T-helper 2 cell treated with Interferon-gamma antibody and Interleukin-4, amounts not matched to agents 5 μg/mL and 100 μg/mL, for 36 hours (primary cell): ENCODE measurements at regions not wholly inside any gene's neighbourhood (a gene's known extent, or its start where the extent isn't known, plus 50 kb on each side); places are given as distances from the start of the nearest gene placed in this dataset.

Experiments used
- DNase-seq: peaks from one replicate; pipeline ENCODE4 v3.0.0; 2021; ENCODE audit warnings: low spot score
- H3K27ac Mint-ChIP-seq: one replicate; pipeline ENCODE4 v1.8.0; 2021; ENCODE audit warnings: mild to moderate bottlenecking, mixed read lengths
- H3K27me3 Mint-ChIP-seq: one replicate; pipeline ENCODE4 v1.8.0; 2021; ENCODE audit warnings: low read depth, mixed read lengths
- H3K36me3 Mint-ChIP-seq: one replicate; pipeline ENCODE4 v1.8.0; 2021; ENCODE audit warnings: low read depth, mixed read lengths
- H3K4me1 Mint-ChIP-seq: one replicate; pipeline ENCODE4 v1.8.0; 2021; ENCODE audit warnings: low read depth, mixed read lengths
- H3K4me3 Mint-ChIP-seq: one replicate; pipeline ENCODE4 v1.8.0; 2022; ENCODE audit warnings: mild to moderate bottlenecking, moderate library complexity, mixed read lengths
- H3K9me3 Mint-ChIP-seq: one replicate; pipeline ENCODE4 v1.8.0; 2021; ENCODE audit warnings: mixed read lengths

DNA sequence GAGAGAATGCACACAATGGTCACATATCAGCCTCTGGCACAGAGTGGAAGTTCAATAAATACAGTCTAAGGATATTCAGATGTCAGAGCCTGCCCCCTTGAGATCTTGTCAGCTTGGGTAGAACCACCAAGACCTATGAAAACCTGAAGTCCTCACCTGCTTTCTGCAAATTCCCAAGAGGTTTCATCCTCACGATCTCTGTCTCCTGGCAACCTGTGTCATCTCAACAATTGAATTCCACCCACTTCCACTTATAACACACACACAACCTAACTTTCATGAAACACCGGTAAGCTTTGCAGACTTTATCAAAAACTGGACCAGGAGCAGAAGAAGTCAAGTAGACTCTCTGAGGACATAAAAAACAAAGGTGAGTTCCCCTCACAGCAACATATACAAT, 151.6 kb upstream of the SLC30A5 start:
- DNase-seq = no peak
- Mint-ChIP-seq H3K9me3 (peaks cover 21% of the 10 kb centered on the region), H3K27ac (no peak overlapping the region), H3K36me3 (no peaks in the 10 kb centered on the region), H3K4me1 (no peaks in the 10 kb centered on the region), H3K27me3 (peaks cover 4% of the 10 kb centered on the region), H3K4me3 (no peak overlapping the region)

- Mint-ChIP-seq H3K4me3 (no peak overlapping the region), H3K27ac (no peak overlapping the region), H3K27me3 (peaks cover 13% of the 10 kb centered on the region), H3K9me3 (peaks cover 4% of the 10 kb centered on the region), H3K4me1 (no peaks in the 10 kb centered on the region), H3K36me3 (no peaks in the 10 kb centered on the region)
- no peak for DNase-seq
Observed at GRCh38 chr5:68946728-68947127, 147.1 kb upstream of the SLC30A5 start.

- DNase-seq = no peak
- Mint-ChIP-seq H3K36me3 (no peaks in the 10 kb centered on the region), H3K9me3 (no peaks in the 10 kb centered on the region), H3K27me3 (peaks cover 13% of the 10 kb centered on the region), H3K4me3 (no peak overlapping the region), H3K4me1 (no peaks in the 10 kb centered on the region), H3K27ac (no peak overlapping the region)
Observed at GRCh38 chr5:68947986-68948385, 145.8 kb upstream of the SLC30A5 start.

DNA sequence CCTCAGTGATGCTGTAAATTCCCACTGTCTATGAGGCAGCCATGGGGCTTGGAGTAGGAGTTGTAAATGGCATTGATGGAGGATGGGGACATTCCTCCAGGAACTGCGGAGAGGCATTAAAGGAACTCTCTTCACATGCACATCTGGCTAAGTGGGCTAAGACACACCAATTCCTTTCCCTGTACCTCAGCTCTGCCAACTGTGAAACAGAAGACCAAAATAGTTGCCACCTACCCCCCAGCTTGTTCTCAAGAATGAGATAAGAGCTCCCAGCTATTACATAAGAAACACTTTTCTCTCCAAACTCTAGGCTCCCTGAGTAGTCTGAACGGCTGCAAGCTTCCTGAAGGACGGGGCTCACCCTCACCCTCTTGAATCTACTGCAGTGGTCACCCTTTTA, 144.6 kb upstream of the SLC30A5 start:
- no peaks in the 10 kb centered on the region for H3K4me1 Mint-ChIP-seq
- no peak for DNase-seq
- H3K9me3 Mint-ChIP-seq = no peaks in the 10 kb centered on the region
- H3K27ac Mint-ChIP-seq = no peak overlapping the region
- peaks cover 13% of the 10 kb centered on the region for H3K27me3 Mint-ChIP-seq
- H3K4me3 Mint-ChIP-seq = no peak overlapping the region
- H3K36me3 Mint-ChIP-seq = no peaks in the 10 kb centered on the region

DNA sequence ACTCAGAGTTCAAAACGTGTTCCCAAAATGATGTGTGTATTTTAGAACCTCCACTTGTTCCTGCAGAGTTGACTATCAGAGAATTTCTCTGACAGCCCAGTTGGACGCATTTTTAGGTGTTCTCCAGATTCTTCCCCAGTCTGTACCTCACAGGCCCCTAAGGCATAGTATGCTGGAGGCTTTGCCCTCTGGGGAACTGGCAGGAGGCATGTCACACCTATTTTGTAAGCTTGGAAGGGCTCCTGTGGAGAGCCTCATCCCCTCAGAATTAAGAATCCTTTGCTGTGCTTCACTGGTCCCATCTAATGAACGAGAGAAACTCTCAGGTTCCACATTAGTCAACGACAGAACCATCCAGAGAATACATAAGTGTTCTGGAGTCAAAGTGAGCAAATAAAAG, 144.1 kb upstream of the SLC30A5 start:
- no peaks in the 10 kb centered on the region for H3K36me3 Mint-ChIP-seq
- H3K27me3 Mint-ChIP-seq = peaks cover 13% of the 10 kb centered on the region
- H3K4me1 Mint-ChIP-seq = no peaks in the 10 kb centered on the region
- H3K9me3 Mint-ChIP-seq = no peaks in the 10 kb centered on the region
- DNase-seq = no peak
- no peak overlapping the region for H3K4me3 Mint-ChIP-seq
- no peak overlapping the region for H3K27ac Mint-ChIP-seq

DNA sequence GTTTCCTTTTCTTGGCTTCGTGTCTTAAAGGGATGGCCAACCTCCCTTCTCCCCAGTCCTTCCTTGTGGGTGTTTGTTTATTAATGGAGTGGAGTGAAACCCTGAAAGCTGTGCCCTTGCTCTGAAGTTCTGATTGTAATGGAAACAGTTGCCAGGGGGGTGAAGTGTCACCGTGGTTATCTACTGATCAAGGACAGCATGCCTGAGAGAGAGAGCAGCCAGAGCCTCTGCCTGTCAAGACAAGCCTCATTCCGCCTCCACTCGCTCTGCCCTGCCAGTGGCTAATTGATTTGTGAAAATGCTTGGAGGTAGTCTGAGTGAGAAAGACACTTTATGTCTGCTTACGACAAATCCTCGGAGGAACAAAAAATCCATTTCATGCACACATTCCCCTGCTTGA, 143.7 kb upstream of the SLC30A5 start:
- no peak for DNase-seq
- H3K4me3 Mint-ChIP-seq = no peak overlapping the region
- no peak overlapping the region for H3K27ac Mint-ChIP-seq
- H3K36me3 Mint-ChIP-seq = no peaks in the 10 kb centered on the region
- no peaks in the 10 kb centered on the region for H3K4me1 Mint-ChIP-seq
- H3K27me3 Mint-ChIP-seq = peaks cover 13% of the 10 kb centered on the region
- H3K9me3 Mint-ChIP-seq = no peaks in the 10 kb centered on the region

DNA sequence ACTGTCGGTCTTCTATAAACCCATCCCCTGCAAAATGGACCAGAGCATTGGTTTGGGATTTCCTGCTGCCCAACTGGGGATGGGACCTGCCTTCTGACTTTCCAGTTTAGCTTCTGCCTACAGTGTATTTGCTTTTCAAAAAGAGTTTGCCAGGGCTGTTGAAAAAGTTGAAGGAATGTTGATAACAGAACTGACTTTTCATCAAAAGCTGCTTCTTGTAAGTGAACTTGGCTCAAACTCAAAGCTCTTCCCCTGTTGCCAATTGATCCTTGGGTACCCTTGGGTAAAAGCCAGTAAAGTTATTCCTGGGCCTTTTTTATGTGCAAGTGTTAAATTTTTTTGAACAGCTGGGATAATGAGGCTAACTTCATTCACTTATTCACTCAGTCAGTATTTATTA, 142.9 kb upstream of the SLC30A5 start:
- Mint-ChIP-seq H3K4me3 (no peak overlapping the region), H3K4me1 (no peaks in the 10 kb centered on the region), H3K9me3 (no peaks in the 10 kb centered on the region), H3K36me3 (no peaks in the 10 kb centered on the region), H3K27ac (no peak overlapping the region), H3K27me3 (peaks cover 13% of the 10 kb centered on the region)
- DNase-seq = no peak

DNA sequence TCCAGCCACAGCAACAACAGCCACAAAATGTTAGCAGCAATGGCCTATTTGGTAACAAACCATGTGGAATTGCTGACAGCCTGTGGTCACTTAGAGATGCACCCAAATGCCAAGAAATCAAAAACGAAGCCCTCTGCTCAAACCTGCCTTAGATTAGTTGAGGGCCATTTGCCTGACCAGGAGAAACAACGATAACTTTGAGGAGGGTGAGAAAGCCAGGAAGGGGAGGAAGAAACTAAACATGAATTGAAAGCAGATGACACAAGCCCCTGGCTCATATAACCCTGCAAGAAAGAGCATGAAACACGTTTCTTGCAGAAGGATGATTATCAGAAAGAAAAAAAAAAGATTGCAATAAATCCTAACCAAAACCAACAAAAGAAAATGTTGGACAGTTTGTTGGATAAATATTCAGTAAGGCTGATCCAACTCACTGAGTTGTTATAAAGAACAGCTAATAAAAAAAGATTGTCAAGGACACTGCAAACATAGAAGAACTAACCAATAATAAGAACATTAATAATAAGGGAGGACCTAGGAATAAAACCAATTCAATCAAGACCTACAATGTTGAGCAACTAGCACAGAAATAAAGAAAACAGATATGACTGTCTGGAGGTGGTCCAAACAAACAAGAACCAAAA, 140.5 kb upstream of the SLC30A5 start:
- Mint-ChIP-seq H3K27me3 (peaks cover 8% of the 10 kb centered on the region), H3K4me1 (no peaks in the 10 kb centered on the region), H3K36me3 (no peaks in the 10 kb centered on the region), H3K9me3 (no peaks in the 10 kb centered on the region), H3K27ac (no peak overlapping the region), H3K4me3 (no peak overlapping the region)
- DNase-seq = no peak

- no peak for DNase-seq
- H3K9me3 Mint-ChIP-seq = no peaks in the 10 kb centered on the region
- H3K36me3 Mint-ChIP-seq = no peaks in the 10 kb centered on the region
- H3K27me3 Mint-ChIP-seq = peaks cover 8% of the 10 kb centered on the region
- no peaks in the 10 kb centered on the region for H3K4me1 Mint-ChIP-seq
- no peak overlapping the region for H3K27ac Mint-ChIP-seq
- H3K4me3 Mint-ChIP-seq = no peak overlapping the region
Observed at GRCh38 chr5:68953875-68954617, 139.8 kb upstream of the SLC30A5 start.

DNA sequence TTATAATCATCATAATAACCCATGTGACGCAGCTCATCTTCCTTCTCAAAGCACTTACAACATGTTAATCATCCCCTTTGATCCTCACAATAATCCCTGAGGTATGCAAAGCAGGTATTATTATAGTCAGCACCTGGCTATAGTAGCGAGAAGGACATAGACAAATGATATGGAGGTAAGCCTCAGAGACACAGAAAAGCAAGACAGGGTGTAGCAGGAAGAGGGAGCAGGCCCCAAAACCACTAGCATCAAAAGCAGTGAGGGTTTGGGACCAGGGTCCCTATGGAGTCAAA, 139.2 kb upstream of the SLC30A5 start:
- Mint-ChIP-seq H3K27me3 (peaks cover 5% of the 10 kb centered on the region), H3K4me1 (no peaks in the 10 kb centered on the region), H3K9me3 (no peaks in the 10 kb centered on the region), H3K4me3 (no peak overlapping the region), H3K36me3 (no peaks in the 10 kb centered on the region), H3K27ac (no peak overlapping the region)
- no peak for DNase-seq

- DNase-seq = no peak
- H3K27ac Mint-ChIP-seq = no peak overlapping the region
- no peaks in the 10 kb centered on the region for H3K9me3 Mint-ChIP-seq
- H3K27me3 Mint-ChIP-seq = no peaks in the 10 kb centered on the region
- no peaks in the 10 kb centered on the region for H3K4me1 Mint-ChIP-seq
- no peak overlapping the region for H3K4me3 Mint-ChIP-seq
- H3K36me3 Mint-ChIP-seq = no peaks in the 10 kb centered on the region
Observed at GRCh38 chr5:68957591-68957990, 136.2 kb upstream of the SLC30A5 start.

DNA sequence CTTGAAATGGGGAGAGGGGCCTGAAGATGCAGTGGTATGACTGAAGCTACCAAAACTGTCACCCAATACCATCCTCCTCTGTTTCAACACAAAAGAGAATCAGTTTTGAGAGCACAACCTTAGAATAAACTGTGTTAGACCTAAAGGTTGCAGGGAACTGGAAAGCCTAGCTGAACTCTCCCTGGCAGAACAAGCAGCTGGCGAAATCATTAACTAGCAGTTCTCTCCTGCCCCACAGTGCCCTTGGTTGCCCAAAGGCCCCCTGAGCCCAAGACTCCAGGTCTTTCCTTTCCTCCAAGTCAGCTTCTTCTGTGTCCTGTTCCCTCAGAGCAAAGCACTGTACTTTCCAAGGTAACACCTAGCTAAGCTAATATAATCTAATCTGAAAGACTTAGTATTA, 135.4 kb upstream of the SLC30A5 start:
- Mint-ChIP-seq H3K4me3 (no peak overlapping the region), H3K27me3 (no peaks in the 10 kb centered on the region), H3K36me3 (no peaks in the 10 kb centered on the region), H3K27ac (no peak overlapping the region), H3K4me1 (peaks cover 4% of the 10 kb centered on the region), H3K9me3 (no peaks in the 10 kb centered on the region)
- no peak for DNase-seq

GRCh38 chr5:68960456-68960855, 133.4 kb upstream of the SLC30A5 start:
- no peak overlapping the region for H3K4me3 Mint-ChIP-seq
- H3K4me1 Mint-ChIP-seq = peaks cover 5% of the 10 kb centered on the region
- no peaks in the 10 kb centered on the region for H3K27me3 Mint-ChIP-seq
- no peak overlapping the region for H3K27ac Mint-ChIP-seq
- H3K9me3 Mint-ChIP-seq = no peaks in the 10 kb centered on the region
- no peaks in the 10 kb centered on the region for H3K36me3 Mint-ChIP-seq
- DNase-seq = no peak

GRCh38 chr5:68960961-68961360, 132.9 kb upstream of the SLC30A5 start:
- no peaks in the 10 kb centered on the region for H3K27me3 Mint-ChIP-seq
- H3K4me1 Mint-ChIP-seq = peaks cover 5% of the 10 kb centered on the region
- DNase-seq = no peak
- H3K4me3 Mint-ChIP-seq = no peak overlapping the region
- no peak overlapping the region for H3K27ac Mint-ChIP-seq
- no peaks in the 10 kb centered on the region for H3K36me3 Mint-ChIP-seq
- no peaks in the 10 kb centered on the region for H3K9me3 Mint-ChIP-seq

DNA sequence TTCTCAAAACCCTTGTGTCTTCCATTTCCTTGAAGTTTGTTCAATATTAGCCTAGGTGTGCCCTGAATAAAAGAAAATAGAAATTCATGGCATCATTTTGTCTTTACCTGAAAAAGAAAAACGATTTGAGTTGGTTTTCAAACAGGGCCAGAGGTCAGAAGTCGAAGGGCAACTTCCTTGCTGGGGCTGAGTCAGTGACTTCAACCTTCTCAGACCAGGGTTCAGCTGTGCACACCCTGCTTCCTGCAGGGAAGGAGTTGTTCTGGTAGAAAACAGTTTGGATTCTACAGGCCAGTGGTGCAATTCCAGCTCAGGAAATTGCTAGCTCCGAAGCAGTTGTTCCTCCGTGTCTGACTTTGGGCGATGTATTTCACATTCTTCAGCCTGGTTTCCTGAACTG, 132.1 kb upstream of the SLC30A5 start:
- Mint-ChIP-seq H3K4me1 (peaks cover 5% of the 10 kb centered on the region), H3K4me3 (no peak overlapping the region), H3K27ac (no peak overlapping the region), H3K27me3 (no peaks in the 10 kb centered on the region), H3K36me3 (no peaks in the 10 kb centered on the region), H3K9me3 (no peaks in the 10 kb centered on the region)
- DNase-seq = no peak
